OCI-LY7 (cell line): ENCODE measurements at regions not wholly inside any gene's neighbourhood (a gene's known extent, or its start where the extent isn't known, plus 50 kb on each side); places are given as distances from the start of the nearest gene placed in this dataset.
"Not testable (repeated sequence)": the region's sequence is repeated elsewhere in the genome, so short reads cannot be mapped to it uniquely, and the experiment has no call there.

Source experiments
- CTCF ChIP-seq: fragments of 200-600 bp; sonication (generic); conservative IDR thresholded peaks from 2 replicates; pipeline ENCODE4 v1.5.1; 2014; ENCODE audit warnings: mild to moderate bottlenecking, antibody characterized with exemption, low read length, moderate library complexity, mixed read lengths
- EZH2phosphoT487 ChIP-seq: fragments of 200-600 bp; sonication (generic); IDR thresholded peaks from 2 replicates; pipeline ENCODE4 v1.6.1; 2018; ENCODE audit warnings: low read depth, borderline replicate concordance, mild to moderate bottlenecking, mixed run types, antibody characterized with exemption, low read length, moderate library complexity, mixed read lengths

DNA sequence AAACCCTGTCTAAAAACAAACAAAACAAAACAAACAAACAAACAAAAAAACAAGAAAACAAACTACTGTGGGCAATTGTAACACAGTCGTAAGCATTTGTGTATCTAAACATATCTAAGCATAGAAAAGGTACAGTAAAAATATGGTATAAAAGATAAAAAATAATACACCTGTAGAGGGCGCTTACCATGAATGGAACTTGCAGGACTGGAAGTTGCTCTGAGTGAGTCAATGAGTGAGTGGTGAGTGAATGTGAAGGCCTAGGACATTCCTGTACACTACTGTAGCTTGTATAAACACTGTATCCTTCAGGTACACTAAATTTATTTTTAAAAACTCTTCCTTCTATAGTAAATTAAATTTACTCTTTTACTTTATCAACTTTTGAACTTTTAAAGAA, 332.0 kb downstream of the ZNF248 start:
- peak; percentile 73 for TF ChIP-seq CTCF
- not testable (repeated sequence) for TF ChIP-seq EZH2phosphoT487
